ENCODE measurements at regions not wholly inside any gene's neighbourhood (a gene's known extent, or its start where the extent isn't known, plus 50 kb on each side); places are given as distances from the start of the nearest gene placed in this dataset.

DNA sequence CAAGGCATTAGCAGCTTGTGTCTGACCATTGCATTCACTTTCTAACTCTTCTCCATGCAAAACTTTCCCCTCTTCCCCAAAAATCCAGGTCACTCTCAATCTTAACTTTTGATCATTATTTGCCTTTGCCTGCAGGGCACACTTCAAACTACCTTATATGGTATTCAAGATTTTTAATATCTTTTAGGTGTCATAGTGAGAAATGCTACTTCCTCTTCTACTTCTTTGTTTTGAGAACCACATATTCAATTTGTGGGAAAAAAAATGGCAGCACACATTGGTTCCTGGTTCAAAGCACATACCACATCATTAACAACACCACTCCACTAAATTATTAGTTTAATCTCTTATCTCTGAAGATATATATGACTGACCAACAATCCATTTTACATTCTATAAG, 1267.0 kb upstream of the CITED2 start:
- H3K4me1 ChIP-seq (replicated peaks): no peaks in the 10 kb centered on the region
- H3K27ac ChIP-seq: no peak overlapping the region
- H3K27me3 ChIP-seq (replicated peaks; ENCODE audit: insufficient read depth): no peaks in the 10 kb centered on the region
- no peak for DNase-seq (ENCODE audit: low spot score)
- H3K36me3 ChIP-seq: no peaks in the 10 kb centered on the region
- H3K9me3 ChIP-seq: no peaks in the 10 kb centered on the region
- TF ChIP-seq POLR2A (IDR thresholded peaks at IDR 0.05) (no peak), POLR2AphosphoS5 (IDR thresholded peaks at IDR 0.05) (no peak), CTCF (IDR thresholded peaks at IDR 0.05) (no peak)
- intact Hi-C loops (cut with DNase I): no loop called here
- no peak overlapping the region for H3K4me3 ChIP-seq

- H3K36me3 ChIP-seq: no peaks in the 10 kb centered on the region
- no peaks in the 10 kb centered on the region for H3K9me3 ChIP-seq
- H3K4me3 ChIP-seq: no peak overlapping the region
- WGBS: 46% methylated on average over 2 of the region's 2 CpGs
- no peak overlapping the region for H3K27ac ChIP-seq
- no peaks in the 10 kb centered on the region for H3K4me1 ChIP-seq (replicated peaks)
- DNase-seq (ENCODE audit: low spot score): no peak
- H3K27me3 ChIP-seq (replicated peaks; ENCODE audit: insufficient read depth): no peaks in the 10 kb centered on the region
- intact Hi-C loops (cut with DNase I): no loop called here
- TF ChIP-seq CTCF (IDR thresholded peaks at IDR 0.05) (no peak), POLR2AphosphoS5 (IDR thresholded peaks at IDR 0.05) (no peak), POLR2A (IDR thresholded peaks at IDR 0.05) (no peak)
Measured at GRCh38 chr6:140636908-140637402, 1262.5 kb upstream of the CITED2 start.

GRCh38 chr6:140636271-140636907, 1261.9 kb upstream of the CITED2 start:
- Histone ChIP-seq H3K9me3 (no peaks in the 10 kb centered on the region), H3K27ac (no peak overlapping the region), H3K4me1 (replicated peaks) (no peaks in the 10 kb centered on the region), H3K4me3 (no peak overlapping the region), H3K27me3 (replicated peaks; ENCODE audit: insufficient read depth) (no peaks in the 10 kb centered on the region), H3K36me3 (no peaks in the 10 kb centered on the region)
- WGBS: 84% methylated on average over 11 of the region's 11 CpGs
- intact Hi-C loops (cut with DNase I): no loop called here
- no peak for DNase-seq (ENCODE audit: low spot score)
- TF ChIP-seq POLR2A (IDR thresholded peaks at IDR 0.05) (no peak), CTCF (IDR thresholded peaks at IDR 0.05) (no peak), POLR2AphosphoS5 (IDR thresholded peaks at IDR 0.05) (no peak)

- H3K27me3 ChIP-seq (replicated peaks; ENCODE audit: insufficient read depth): no peaks in the 10 kb centered on the region
- no peaks in the 10 kb centered on the region for H3K4me1 ChIP-seq (replicated peaks)
- no peaks in the 10 kb centered on the region for H3K36me3 ChIP-seq
- TF ChIP-seq POLR2AphosphoS5 (IDR thresholded peaks at IDR 0.05) (no peak), CTCF (IDR thresholded peaks at IDR 0.05) (no peak), POLR2A (IDR thresholded peaks at IDR 0.05) (no peak)
- no peak for DNase-seq (ENCODE audit: low spot score)
- no peaks in the 10 kb centered on the region for H3K9me3 ChIP-seq
- WGBS: 100% methylated on average over 1 of the region's 1 CpG
- H3K27ac ChIP-seq: no peak overlapping the region
- intact Hi-C loops (cut with DNase I): no loop called here
- H3K4me3 ChIP-seq: no peak overlapping the region
Measured at GRCh38 chr6:140627002-140627401, 1252.6 kb upstream of the CITED2 start.

GRCh38 chr6:140623498-140623897, 1249.0 kb upstream of the CITED2 start:
- DNase-seq (ENCODE audit: low spot score): no peak
- intact Hi-C loops (cut with DNase I): no loop called here
- no peaks in the 10 kb centered on the region for H3K4me1 ChIP-seq (replicated peaks)
- H3K9me3 ChIP-seq: no peaks in the 10 kb centered on the region
- WGBS: 48% methylated on average over 3 of the region's 3 CpGs
- no peak overlapping the region for H3K27ac ChIP-seq
- no peaks in the 10 kb centered on the region for H3K36me3 ChIP-seq
- TF ChIP-seq POLR2AphosphoS5 (IDR thresholded peaks at IDR 0.05) (no peak), POLR2A (IDR thresholded peaks at IDR 0.05) (no peak)
- H3K4me3 ChIP-seq: no peak overlapping the region
- no peaks in the 10 kb centered on the region for H3K27me3 ChIP-seq (replicated peaks; ENCODE audit: insufficient read depth)
